GM12878 (cell line): ENCODE measurements at regions not wholly inside any gene's neighbourhood (a gene's known extent, or its start where the extent isn't known, plus 50 kb on each side); places are given as distances from the start of the nearest gene placed in this dataset.

Experiments
- ATAC-seq: fragments of 200-7000 bp; cut with Tn5 transposase; 3 replicates; pipeline ENCODE4 v1.9.1; 2020; ENCODE audit warnings: mild to moderate bottlenecking, moderate library complexity
- BruUV-seq: library from RNA; stranded (reverse); fragments of 400-500 nt; replicated peaks from 2 replicates; lab custom pipeline; 2021; lab: Mats Ljungman, UMichigan
- CTCF ChIA-PET: fragments of 300-600 bp; sonication (Branson Sonifier 250); formaldehyde crosslinking; extraction: SDS; loops from one replicate; lab custom pipeline; 2021; ENCODE audit warnings: inconsistent platforms; lab: Yijun Ruan, JAX
- POLR2A ChIA-PET: fragments of 350-600 bp; formaldehyde crosslinking; extraction: SDS; loops from one replicate; lab custom pipeline; 2021; ENCODE audit warnings: inconsistent platforms; lab: Charles Lee
- RAD21 ChIA-PET: fragments of 300-600 bp; sonication (Branson Sonifier 250); formaldehyde crosslinking; loops from one replicate; lab custom pipeline; 2023; ENCODE audit warnings: antibody characterized with exemption; ENCODE audit not compliant: unreplicated experiment; lab: Charles Lee
- SMC1A ChIA-PET: fragments of 300-600 bp; sonication (Branson Sonifier 250); formaldehyde crosslinking; loops from one replicate; lab custom pipeline; 2023; ENCODE audit not compliant: unreplicated experiment, uncharacterized antibody; lab: Charles Lee
- DNase-seq: peaks from one replicate; pipeline ENCODE4 v3.0.0-alpha.2; 2011; ENCODE audit warnings: low read depth, low spot score
- FAIRE-seq: peaks from 3 replicates; lab custom pipeline; 2011; peaks lifted over from hg19 to GRCh38; lab: Jason Lieb, UNC
- H2AFZ ChIP-seq: 2 replicates; pipeline ENCODE4 v1.6.0; 2011; ENCODE audit warnings: low read depth, low read length, control low read depth; ENCODE audit not compliant: control insufficient read depth
- H3K27ac ChIP-seq: 2 replicates; pipeline ENCODE4 v1.5.1; 2011; ENCODE audit warnings: control low read depth; ENCODE audit not compliant: control insufficient read depth, insufficient read depth
- H3K27me3 ChIP-seq, 2 experiments: replicated peaks in 1 of 2; 2 replicates each; pipeline versions ENCODE4 v1.6.0 to v1.6.1; 2011; ENCODE audit warnings: low read length in 1 of 2; ENCODE audit not compliant: control insufficient read depth in 2 of 2, insufficient read depth in 2 of 2
- H3K36me3 ChIP-seq, 2 experiments: 2 replicates each; pipeline ENCODE4 v1.5.1; 2011; ENCODE audit warnings: low read length in 1 of 2; ENCODE audit not compliant: control insufficient read depth in 2 of 2, insufficient read depth in 2 of 2
- H3K4me1 ChIP-seq: 2 replicates; pipeline ENCODE4 v1.6.1; 2011; ENCODE audit warnings: mild to moderate bottlenecking, low read length, moderate library complexity, mixed read lengths; ENCODE audit not compliant: control insufficient read depth, insufficient read depth
- H3K4me2 ChIP-seq: 2 replicates; pipeline ENCODE4 v1.6.0; 2011; ENCODE audit warnings: control low read depth; ENCODE audit not compliant: control insufficient read depth, insufficient read depth
- H3K4me3 ChIP-seq: fragments of 200-600 bp; sonication (generic); 2 replicates; pipeline ENCODE4 v1.5.1; 2016
- H3K79me2 ChIP-seq: 2 replicates; pipeline ENCODE4 v1.6.0; 2011; ENCODE audit warnings: low read length; ENCODE audit not compliant: control insufficient read depth, insufficient read depth
- H3K9ac ChIP-seq: 2 replicates; pipeline ENCODE4 v1.8.0; 2011; ENCODE audit warnings: low read length, control low read depth, mixed read lengths; ENCODE audit not compliant: control insufficient read depth, insufficient read depth
- H3K9me3 ChIP-seq: replicated peaks from 3 replicates; pipeline ENCODE4 v1.5.1; 2011; ENCODE audit warnings: mild to moderate bottlenecking, low read length; ENCODE audit not compliant: control insufficient read depth, insufficient read depth
- H4K20me1 ChIP-seq: 2 replicates; pipeline ENCODE4 v1.6.0; 2011; ENCODE audit not compliant: control insufficient read depth, insufficient read depth
- CEBPZ ChIP-seq: fragments of 150-350 bp; IDR thresholded peaks from 2 replicates; pipeline ENCODE4 v1.6.1; 2016; ENCODE audit warnings: low read depth, low read length
- CUX1 ChIP-seq: IDR thresholded peaks from 2 replicates; pipeline ENCODE4 v1.6.1; 2012; ENCODE audit warnings: improper control_type of control experiment, low read depth, low read length; ENCODE audit not compliant: insufficient replicate concordance
- HDAC6 ChIP-seq: fragments of 200-600 bp; sonication (generic); IDR thresholded peaks from one replicate; pipeline ENCODE4 v1.8.0; 2017; ENCODE audit warnings: antibody characterized with exemption; ENCODE audit not compliant: unreplicated experiment
- NFXL1 ChIP-seq: fragments of 450-650 bp; IDR thresholded peaks from 2 replicates; pipeline ENCODE4 v1.6.1; 2017; ENCODE audit warnings: antibody characterized with exemption, mild to moderate bottlenecking, borderline replicate concordance
- NKRF ChIP-seq: fragments of 450-650 bp; conservative IDR thresholded peaks from 2 replicates; pipeline ENCODE4 v1.6.1; 2017; ENCODE audit warnings: mild to moderate bottlenecking, moderate library complexity
- POU2F2 ChIP-seq: IDR thresholded peaks from 3 replicates; pipeline ENCODE4 v1.6.1; 2011; ENCODE audit warnings: low read depth, mild to moderate bottlenecking, low read length, borderline replicate concordance
- RCOR1 ChIP-seq: conservative IDR thresholded peaks from 2 replicates; pipeline ENCODE4 v1.6.1; 2012; ENCODE audit warnings: low read depth, low read length, improper control_type of control experiment
- SMAD1 ChIP-seq: fragments of 450-650 bp; IDR thresholded peaks from 2 replicates; pipeline ENCODE4 v1.6.1; 2018; ENCODE audit warnings: mild to moderate bottlenecking, low read depth; ENCODE audit not compliant: partially characterized antibody
- SMC3 ChIP-seq: IDR thresholded peaks from 2 replicates; pipeline ENCODE4 v1.6.1; 2011; ENCODE audit warnings: low read length, improper control_type of control experiment, borderline replicate concordance
- SREBF2 ChIP-seq: IDR thresholded peaks from 2 replicates; pipeline ENCODE4 v1.6.1; 2012; ENCODE audit warnings: mild to moderate bottlenecking, low read length
- SUPT20H ChIP-seq: IDR thresholded peaks from 2 replicates; pipeline ENCODE4 v1.6.1; 2011; ENCODE audit warnings: low read depth, mild to moderate bottlenecking, low read length, moderate library complexity, borderline replicate concordance; ENCODE audit not compliant: control insufficient read depth
- WRNIP1 ChIP-seq: IDR thresholded peaks from 2 replicates; pipeline ENCODE4 v1.6.1; 2011; ENCODE audit warnings: low read depth, low read length, improper control_type of control experiment, borderline replicate concordance
- ZNF384 ChIP-seq: IDR thresholded peaks from 2 replicates; pipeline ENCODE4 v1.6.1; 2012; ENCODE audit warnings: low read depth, mild to moderate bottlenecking, low read length, improper control_type of control experiment, borderline replicate concordance
- WGBS: methylation state at CpG from one replicate; pipeline ENCODE4 v1.1.6; 2016; ENCODE audit warnings: low lambda C conversion rate; ENCODE audit not compliant: insufficient replicate concordance, insufficient coverage; ENCODE audit errors: missing lambda C conversion rate; 5-methylcytosine and 5-hydroxymethylcytosine counted together
- in situ Hi-C: fragments of 300-500 bp; cut with MboI; formaldehyde crosslinking; loops from 9 replicates; pipeline ENCODE4 v1.14.3; 2018; ENCODE audit warnings: mixed read lengths
- intact Hi-C: fragments of 100-400 bp; cut with micrococcal nuclease; formaldehyde crosslinking; loops from one replicate; pipeline ENCODE4 v1.14.2; 2022; ENCODE audit not compliant: unreplicated experiment

- no peaks in the 10 kb centered on the region for H3K79me2 ChIP-seq
- no peak for FAIRE-seq
- TF ChIP-seq SMAD1, result no peak
- no peak for TF ChIP-seq NFXL1
- TF ChIP-seq CEBPZ, result no peak
- no peak for TF ChIP-seq RCOR1
- no peak for TF ChIP-seq HDAC6
- no peak for TF ChIP-seq ZNF384
- TF ChIP-seq NKRF, result no peak
- TF ChIP-seq SMC3, result no peak
- TF ChIP-seq SUPT20H, result no peak
- TF ChIP-seq CUX1, result no peak
- no peak for TF ChIP-seq WRNIP1
- no peak for TF ChIP-seq POU2F2
- no peak for TF ChIP-seq SREBF2
Measured at GRCh38 chr21:20703112-20703767, 295.0 kb upstream of the NCAM2 start.

More at GRCh38 chr21:20703112-20703767, 295.0 kb upstream of the NCAM2 start:
- H3K4me1 ChIP-seq, result no peaks in the 10 kb centered on the region
- DNase-seq (no peak), ATAC-seq (no peak)
- WGBS, result 34% methylated on average over 4 of the region's 4 CpGs
- no peak overlapping the region for H3K4me2 ChIP-seq
- no peaks in the 10 kb centered on the region for H3K36me3 ChIP-seq
- intact Hi-C loops, result no loop called here
- no peak overlapping the region for H2AFZ ChIP-seq
- BruUV-seq, result no TSS peak
- no peak overlapping the region for H3K27ac ChIP-seq
- no peak overlapping the region for H3K4me3 ChIP-seq
- H3K9ac ChIP-seq, result no peak overlapping the region
- ChIA-PET POLR2A (no interaction called here), SMC1A (interaction anchor here (0.5 to 1.4 kb wide), 2 partner anchors 15 to 1312 kb away, joined by 3 to 4 read pairs; no protein-coding TSS in a partner anchor), RAD21 (no interaction called here), CTCF (no interaction called here)
- H3K9me3 ChIP-seq, result no peaks in the 10 kb centered on the region; the same call in 2 of the 3 replicates
- in situ Hi-C loops, result no loop called here
- H3K27me3 ChIP-seq, result no peaks in the 10 kb centered on the region
- no peaks in the 10 kb centered on the region for H4K20me1 ChIP-seq
